Stimulated activated CD8-positive, alpha-beta memory T cell treated with anti-CD3 and anti-CD28 coated beads, Interleukin-2, amount 100 ng/mL, for 48 hours (primary cell): ENCODE measurements at regions not wholly inside any gene's neighbourhood (a gene's known extent, or its start where the extent isn't known, plus 50 kb on each side); places are given as distances from the start of the nearest gene placed in this dataset.
"Not testable (repeated sequence)": the region's sequence is repeated elsewhere in the genome, so short reads cannot be mapped to it uniquely, and the experiment has no call there.

ENCODE experiments used
- DNase-seq, 2 donors: peaks; one replicate each; pipeline ENCODE4 v3.0.0-alpha.2; 2020; ENCODE audit warnings: low read depth in 2 of 2

DNA sequence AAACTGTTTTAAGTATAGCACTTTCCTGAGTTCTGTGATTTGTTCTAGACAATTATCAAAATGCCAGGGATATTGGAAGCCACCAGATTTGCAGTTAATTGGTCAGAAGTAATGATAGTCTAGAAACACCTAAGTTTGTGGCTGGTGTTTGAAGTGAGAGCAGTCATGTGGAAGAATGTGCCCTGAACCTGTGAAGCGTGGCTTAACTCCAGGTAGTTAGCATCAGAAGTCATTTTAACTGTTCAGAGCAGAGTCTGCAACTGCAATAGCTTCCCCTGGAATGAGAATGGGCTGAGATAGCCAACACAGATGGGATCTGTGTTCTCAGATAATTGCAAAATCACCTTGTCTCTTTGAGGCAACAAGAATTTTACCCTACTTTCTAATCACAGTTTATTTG, 255.1 kb upstream of the GK2 start:
- no peak for DNase-seq

DNA sequence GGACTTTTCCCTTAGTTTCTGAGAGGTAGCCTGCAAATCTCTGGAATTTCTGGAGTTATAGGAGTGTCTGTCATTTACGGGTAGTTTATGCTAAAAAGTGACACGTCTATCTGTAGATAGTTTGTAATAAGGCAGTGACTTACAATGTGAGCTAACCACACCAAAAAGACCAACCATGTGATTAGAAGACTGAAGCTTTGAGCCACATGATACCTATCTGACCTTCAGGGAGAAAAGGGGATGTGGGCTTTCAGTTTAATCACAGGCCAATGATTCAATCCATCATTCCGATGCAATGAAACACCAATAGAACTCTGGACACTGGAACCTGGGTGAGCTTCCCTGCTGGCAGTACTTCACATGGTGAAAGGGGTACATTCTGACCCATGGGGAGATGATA, 254.6 kb upstream of the GK2 start:
- DNase-seq: no peak

DNA sequence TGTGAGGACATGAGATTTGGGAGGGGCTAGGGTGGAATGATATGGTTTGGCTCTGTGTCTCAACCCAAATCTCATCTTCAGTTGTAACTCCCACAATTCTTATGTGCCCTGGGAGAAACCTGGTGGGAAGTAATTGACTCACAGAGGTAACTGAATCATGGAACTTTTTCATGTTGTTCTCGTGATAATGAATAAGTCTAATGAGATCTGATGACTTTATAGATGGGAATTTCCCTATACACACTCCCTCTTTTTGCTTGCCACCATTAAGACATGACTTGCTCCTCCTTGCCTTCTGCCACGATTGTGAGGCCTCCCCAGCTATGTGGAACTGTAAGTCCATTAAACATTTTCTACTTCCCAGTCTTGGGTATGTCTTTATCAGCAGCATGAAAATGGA, 253.2 kb upstream of the GK2 start:
- no peak for DNase-seq

DNA sequence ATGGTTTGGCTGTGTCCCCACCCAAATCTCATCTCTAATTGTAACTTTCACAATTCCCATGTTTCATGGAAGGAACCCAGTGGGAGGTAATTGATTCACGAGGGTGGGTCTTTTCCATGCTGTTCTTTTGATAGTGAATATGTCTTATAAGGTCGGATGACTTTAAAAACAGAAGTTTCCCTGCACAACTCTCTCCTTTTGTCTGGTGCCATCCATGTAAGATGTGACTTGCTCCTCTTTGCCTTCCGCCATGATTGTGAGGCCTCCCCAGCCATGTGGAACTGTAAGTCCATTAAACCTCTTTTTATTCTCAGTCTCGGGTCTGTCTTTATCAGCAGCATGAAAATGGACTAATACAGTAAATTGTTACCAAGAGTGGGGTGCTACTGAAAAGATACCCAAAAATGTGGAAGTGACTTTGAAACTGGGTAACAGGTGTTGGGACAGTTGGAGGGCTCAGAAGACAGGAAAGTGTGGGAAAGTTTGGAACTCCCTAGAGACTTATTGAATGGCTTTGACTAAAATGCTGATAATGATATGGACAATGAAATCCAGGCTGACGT, 251.4 kb upstream of the GK2 start:
- not testable (repeated sequence) for DNase-seq

DNA sequence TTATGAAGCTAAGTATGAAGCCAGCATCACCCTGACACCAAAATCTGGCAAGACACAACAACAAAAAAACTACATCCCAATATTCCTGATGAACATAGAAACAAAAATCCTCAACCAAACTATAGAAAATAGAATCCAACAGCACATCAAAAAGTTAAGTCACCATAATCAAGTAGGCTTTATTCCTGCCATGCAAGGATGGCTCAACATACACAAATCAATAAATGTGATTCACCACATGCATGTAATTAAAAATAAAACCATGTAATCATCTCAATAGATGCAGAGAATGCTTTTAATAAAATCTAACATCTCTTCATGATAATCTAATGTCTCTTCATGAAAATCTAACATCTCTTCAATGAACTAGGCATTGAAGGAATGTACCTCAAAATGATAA, 249.4 kb upstream of the GK2 start:
- DNase-seq: no peak

DNA sequence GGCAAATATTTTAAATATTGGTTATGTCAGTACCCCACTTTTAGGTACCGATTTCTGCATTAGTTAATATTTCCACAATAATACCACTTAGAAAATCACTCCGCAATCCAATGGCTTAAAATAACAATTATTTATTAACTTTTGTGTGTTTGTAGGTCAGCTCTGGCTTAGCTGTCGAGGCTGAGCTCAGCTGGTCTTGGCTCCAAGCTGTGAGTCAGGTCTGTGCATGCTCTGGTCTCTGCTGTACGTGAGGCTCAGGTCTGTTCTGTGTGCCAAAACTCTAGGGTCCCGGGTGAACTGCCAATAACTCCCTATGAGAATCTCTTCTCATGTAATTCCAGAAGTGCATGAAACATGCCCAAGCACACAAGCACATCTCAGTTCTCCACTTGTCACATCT, 245.8 kb upstream of the GK2 start:
- no peak for DNase-seq

DNA sequence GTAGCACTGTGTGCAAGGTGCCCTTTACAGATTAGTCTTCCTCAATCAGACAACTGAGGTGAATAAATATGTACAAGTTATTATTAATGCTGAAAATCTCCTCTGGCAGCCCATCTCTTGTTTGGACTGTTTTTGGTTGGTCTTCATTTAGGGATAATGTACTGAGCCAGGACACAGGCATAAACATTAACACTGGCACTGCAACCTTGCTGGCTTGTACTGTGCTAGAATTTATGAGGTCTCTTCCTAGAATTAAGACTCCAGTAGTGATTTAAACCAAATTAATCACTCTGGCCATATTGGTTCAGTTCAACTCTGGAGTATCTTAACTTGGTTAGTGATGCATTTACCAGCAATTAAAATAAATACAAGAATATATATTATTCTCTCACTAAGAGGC, 244.7 kb upstream of the GK2 start:
- DNase-seq: no peak

DNA sequence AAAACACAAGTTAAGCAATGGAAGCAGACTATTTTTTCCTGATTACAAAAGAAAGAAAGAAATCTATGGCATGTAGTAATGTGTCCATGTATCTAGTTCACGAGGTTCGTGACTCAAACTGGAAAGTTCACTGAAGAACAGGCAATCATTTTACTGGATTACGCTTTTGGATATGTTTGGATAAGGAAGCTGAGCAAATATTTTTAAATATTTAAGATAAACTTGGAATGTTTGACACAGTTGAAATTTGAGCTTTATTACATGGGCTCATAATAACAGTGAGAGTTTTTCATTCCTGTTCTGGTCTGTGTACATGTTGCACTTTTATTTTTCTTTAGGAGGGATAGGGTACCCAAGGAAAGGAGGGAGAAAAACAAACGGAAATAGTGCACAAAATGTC, 244.2 kb upstream of the GK2 start:
- DNase-seq: no peak

DNA sequence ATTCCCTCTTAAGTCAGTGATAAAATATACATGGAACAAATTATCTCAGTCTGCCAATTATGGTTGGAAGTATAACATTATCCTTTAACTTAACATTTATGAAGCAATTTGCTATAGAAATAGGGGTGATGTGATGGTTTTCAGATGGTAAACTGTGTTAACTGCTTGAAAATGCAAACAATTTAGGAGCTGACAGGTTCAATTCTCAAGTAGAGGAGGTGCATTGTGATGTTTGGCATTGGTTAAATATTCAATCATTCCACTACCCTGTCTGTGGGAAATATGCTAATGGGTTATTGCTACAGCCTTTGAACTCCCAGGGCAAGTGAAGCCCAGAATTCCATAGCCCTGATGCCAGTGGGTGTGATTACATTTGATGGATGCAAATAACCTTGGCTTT, 243.4 kb upstream of the GK2 start:
- no peak for DNase-seq

DNA sequence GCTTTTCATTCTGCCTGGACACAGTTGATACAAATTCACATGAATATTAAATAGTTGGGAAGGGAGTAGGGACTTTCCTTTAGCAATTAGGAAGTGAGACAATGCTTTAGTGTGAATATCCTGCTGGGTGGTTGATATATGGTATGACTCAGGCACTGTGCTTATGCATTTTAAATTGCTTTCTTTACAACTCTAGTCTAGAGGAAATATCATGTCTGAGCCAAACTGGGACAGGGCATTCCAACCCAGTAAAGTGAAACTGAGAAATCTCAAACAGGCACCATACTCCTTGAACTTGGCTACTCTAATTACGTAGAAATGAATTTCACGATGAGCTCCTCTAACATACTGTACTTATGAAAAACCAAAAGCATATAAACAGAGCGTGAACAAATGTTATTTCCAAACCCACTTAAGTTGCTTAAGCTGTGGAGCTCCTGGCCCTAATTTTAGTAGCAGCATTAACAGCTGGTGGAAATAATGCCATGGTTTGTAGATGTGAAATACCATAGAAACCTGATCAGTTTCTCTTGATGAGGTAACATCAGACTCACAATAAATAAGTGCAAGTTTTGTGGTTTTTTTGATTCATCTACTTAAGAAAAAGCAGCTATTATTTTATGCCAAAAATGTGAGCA, 242.9 kb upstream of the GK2 start:
- DNase-seq: no peak

DNA sequence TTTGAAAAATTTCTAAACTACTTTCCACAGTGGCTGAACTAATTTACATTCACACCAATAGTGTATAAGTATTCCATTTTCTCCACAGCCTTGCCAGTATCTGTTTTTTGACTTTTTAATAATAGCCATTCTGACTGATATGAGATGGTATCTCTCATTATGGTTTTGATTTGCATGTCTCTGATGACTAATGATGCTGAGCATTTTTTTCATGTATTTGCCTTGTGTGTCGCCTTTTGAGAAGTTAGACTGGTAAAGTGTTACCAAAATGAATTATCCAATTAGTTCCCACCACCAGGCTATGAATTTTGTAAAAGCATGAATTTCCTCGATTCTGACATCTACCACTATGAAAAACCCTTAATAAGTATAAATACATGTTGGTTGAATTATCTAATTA, 242.2 kb upstream of the GK2 start:
- DNase-seq: no peak

DNA sequence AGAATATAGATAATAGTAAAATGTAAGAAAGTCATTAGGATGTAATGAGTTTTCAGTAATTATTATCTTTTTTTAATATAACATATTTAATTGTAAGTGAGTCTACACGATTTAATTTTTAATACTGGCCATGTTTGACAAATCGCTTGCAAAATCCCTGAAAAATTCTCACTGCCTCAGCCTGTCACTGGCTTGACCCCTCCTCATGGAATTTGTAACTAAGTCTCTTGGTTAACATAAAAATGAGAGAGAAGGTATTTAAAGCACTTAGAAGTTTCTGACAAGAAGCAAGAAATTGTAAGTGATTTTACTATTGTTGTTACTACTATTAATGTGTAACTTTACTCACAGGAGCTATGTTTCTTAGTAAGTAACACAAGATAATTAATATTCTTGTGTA, 237.9 kb upstream of the GK2 start:
- DNase-seq: no peak

DNA sequence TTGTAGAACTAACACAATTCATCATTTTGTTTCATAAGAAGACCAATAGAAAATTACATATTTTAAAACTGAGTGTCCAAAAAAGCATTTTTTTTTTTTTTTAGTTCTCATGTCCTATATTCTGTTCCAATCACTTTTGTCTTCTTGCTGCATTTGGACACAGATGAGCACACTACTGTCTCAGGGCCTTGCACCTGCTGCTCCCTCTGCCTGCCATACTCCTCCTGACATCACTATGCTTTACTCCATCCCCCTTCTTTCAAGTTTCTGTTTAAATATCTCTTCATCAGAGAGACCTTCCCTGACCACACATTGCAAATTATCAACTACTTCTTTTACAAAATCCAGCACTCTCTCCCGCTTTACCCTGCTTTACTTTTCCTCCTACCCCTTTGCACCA, 230.7 kb upstream of the GK2 start:
- DNase-seq: no peak

DNA sequence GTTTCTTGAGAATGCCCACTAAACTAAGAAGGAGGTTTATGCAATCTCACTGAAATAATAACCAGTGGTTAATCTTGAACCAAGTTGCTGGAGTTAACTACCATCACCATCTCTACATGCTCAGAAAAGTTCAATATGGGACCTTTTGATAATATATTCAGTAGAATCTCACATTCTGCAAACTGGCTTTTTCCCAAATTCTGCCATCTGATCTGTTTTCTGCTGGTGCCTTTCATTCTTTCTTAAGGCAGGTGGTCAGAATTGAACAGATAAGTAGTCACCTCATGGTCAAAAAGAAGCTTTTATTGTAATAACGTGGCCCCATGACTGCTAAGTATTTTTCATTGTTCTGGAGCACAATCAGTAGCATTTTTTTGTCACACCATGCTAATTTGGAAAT, 229.0 kb upstream of the GK2 start:
- no peak for DNase-seq

DNA sequence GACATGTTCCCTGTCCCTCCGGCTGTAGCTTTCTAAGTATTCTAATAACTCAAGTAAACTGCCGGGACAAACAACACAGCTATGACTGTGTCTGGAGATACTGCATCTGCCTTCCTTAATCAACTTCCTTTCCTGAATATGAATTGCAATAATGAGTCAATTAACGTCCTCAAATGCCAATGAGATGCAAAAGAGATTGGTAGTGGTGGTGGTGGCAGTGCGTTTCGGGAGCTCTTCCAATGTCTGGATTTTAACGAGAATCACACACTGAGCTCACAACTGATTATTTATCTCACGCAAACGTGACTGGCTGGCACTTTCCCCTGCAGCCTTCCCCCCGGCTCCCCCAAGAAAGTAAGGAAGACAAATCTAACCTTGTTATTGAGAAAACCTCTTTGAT, 226.1 kb upstream of the GK2 start:
- no peak for DNase-seq

DNA sequence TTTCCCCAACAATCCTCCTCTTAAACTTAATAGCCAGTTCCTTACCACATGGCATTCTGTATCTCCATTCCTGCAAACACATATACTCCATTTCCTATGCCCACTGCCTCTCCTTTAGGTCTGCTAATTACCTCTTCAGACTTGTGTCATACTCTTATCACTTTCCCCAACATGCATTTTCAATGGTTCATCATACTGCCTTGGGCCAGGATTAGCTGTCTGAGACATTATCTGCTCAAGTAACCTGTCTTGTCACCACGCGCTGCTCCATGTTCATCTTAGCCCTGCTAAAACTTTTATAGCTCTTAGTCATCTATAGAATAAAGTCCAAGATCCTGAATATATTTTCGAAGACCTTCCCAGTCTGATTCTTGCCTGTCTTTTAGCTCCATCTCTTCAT, 224.1 kb upstream of the GK2 start:
- DNase-seq: no peak

DNA sequence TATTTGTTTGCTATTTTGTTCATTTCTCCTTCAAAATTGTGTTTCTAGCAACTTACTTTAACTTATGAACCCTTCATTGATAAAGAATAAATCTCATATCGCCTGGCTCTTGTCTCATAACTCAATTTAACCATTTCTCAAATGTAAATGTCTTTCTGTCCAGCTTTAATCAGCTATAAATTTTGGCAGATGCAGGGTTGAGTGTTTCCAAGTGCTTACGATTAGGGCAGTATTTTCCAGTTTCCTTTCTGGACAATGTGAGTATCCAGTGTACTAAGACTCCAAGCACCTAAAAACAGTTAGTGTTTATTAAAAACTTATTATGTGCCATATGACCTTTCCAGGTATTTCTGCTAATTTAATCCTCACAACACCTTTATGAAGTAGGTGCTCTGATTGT, 218.6 kb upstream of the GK2 start:
- no peak for DNase-seq

DNA sequence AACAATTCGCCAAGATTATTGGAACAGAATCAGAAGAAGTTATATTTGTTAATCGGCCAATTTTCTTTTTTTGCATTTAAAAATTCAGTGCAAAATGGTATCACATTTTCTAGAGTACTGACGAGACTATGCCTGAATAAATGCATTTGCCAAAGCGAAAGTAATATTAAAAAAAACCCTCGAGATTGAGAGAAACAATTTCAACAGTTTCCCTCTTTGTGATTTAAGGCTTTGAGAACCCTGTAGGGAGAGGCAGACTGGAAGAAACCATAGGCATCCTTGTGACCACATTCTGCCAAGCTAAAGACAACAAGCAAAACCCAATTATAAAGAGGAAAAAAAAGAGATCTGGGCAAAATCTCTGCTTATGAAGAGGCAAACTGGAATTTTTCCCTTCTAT, 218.1 kb upstream of the GK2 start:
- DNase-seq: no peak

DNA sequence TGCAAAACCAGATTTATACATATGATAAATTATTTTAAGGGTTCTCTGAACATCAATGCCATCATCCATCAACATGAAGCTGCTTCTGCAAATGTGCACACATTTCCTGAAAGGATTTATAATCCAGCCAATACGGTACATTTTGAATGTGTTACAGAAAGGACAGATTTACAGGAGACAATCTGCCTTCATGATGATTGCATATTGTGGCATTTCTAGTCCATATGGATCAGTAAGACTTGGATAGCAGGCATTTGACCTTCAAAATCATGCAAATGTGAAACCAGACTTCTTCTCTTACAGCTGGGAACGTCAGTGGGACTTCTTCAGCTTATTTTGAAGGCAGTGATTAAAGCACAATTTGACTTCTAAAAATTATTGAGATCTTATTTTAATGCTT, 217.3 kb upstream of the GK2 start:
- no peak for DNase-seq

DNA sequence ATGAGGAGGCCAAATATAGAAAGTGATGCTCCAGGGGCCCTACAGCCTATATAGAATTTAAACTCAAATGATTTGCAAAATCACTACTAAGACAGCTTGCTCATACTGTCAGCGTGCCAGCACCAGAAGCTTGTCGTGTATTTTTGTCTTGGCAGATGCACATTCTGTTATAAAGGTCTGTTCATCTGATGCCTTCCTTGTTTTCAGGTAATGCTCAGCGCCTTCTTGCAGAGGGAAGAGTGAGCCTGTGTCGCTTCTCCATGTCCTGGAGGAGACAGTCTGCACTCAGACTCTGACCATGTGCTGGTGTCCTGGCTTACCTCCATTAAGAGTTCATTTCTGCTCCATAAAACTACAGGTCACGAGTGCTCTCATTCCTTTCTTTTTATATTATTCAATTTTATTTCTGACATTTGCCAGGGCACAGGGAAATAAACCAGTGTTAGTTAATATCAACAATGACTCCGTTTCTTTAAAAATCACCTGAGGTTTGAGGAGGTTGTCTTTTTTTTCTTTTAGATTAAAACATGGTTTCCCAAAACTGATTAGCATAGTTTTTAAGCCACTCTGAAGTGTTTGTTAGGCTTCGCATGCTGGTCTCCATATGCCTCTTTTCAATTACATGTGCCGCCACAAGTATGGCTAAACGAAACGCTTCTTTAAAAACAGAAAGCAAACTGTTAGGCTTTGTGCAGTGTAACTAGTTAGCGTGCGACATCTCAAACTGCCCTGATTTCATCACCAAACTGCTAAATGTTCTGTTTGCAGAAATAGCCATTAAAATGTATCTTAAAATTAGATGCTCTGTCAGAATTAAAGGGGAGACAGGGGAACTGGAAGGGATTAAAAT, 215.2 kb upstream of the GK2 start:
- DNase-seq: no peak

DNA sequence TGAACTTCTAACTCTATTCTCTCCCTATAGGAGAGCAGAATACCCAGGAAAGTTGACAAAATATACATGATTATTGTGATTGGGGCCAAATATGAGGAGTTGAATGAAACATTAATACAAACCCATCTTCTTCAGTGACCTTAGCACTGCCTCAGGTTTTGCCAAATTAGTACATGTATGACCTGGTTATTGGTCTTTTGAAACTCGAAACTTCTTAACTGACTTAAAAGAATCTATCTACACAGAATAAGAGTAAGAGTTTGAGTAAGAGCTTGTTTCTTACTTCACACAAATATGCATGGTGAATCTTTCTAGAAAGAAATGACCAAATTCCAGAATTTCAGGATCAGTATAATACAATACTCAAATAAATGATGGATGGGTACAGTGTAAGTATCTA, 213.0 kb upstream of the GK2 start:
- no peak for DNase-seq

DNA sequence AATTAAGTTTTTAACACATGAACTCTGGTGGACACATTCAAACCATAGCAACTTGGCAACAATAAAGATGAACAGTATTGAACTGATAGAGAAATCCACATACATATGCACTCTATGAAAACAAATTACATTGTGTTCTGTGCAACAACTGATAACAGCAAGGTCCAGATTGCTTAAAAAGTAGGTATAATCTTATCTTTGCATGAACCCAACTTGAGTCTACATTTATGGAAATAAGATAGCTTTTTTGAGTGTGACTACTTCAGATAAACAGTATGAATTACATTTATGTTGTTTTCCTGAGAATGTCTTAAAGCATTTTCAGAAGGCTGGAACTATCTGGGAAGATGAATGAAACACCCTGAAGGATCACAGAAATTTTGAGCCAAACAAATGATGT, 212.6 kb upstream of the GK2 start:
- DNase-seq: no peak

DNA sequence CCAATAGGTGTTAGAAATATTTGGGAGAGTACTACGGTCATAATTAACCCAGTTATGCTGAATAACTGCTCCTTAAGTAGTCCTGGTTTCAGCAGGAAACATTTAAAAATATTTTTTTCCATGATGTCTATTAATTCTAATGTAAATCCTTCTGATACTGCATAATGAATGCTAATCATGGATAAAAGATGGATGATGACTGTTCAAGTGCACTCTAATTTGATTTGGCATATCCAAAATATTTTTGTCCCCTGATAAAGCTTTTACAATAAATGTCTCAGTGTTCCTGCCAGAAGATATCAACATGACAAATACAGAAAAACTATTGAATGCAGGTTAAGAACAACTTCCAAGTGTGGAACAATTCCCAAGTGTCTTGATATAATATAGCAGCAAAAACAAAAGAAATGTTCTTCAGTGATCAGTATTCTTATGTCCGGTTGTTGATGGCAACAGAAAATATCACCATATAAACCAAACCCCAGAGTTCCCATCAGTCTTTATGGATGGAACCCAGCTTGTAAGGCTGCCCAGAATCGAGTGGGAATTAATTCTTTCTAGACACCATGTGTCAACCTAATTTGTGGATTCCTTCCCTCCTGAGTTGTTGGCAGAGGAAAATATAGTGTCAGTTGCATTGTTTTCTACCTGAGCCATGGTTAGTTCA, 205.4 kb upstream of the GK2 start:
- DNase-seq: no peak
